B cell (primary cell): ENCODE measurements at regions not wholly inside any gene's neighbourhood (a gene's known extent, or its start where the extent isn't known, plus 50 kb on each side); places are given as distances from the start of the nearest gene placed in this dataset.

ENCODE experiments used
- EZH2 ChIP-seq: IDR thresholded peaks from 2 replicates; pipeline ENCODE4 v1.6.1; 2012; ENCODE audit warnings: borderline replicate concordance, low read depth, mild to moderate bottlenecking, moderate library complexity, low read length; ENCODE audit not compliant: insufficient read depth, poor library complexity, severe bottlenecking
- TF ChIP-seq, protein P1 (sequence below): fragments of 200-600 bp; IDR thresholded peaks from one replicate; pipeline ENCODE4 v1.8.0; 2022; ENCODE audit warnings: antibody characterized with exemption, mild to moderate bottlenecking

GRCh38 chr7:3204526-3204925 lies 96.5 kb upstream of the SDK1 start:
- TF ChIP-seq, protein P1, sequence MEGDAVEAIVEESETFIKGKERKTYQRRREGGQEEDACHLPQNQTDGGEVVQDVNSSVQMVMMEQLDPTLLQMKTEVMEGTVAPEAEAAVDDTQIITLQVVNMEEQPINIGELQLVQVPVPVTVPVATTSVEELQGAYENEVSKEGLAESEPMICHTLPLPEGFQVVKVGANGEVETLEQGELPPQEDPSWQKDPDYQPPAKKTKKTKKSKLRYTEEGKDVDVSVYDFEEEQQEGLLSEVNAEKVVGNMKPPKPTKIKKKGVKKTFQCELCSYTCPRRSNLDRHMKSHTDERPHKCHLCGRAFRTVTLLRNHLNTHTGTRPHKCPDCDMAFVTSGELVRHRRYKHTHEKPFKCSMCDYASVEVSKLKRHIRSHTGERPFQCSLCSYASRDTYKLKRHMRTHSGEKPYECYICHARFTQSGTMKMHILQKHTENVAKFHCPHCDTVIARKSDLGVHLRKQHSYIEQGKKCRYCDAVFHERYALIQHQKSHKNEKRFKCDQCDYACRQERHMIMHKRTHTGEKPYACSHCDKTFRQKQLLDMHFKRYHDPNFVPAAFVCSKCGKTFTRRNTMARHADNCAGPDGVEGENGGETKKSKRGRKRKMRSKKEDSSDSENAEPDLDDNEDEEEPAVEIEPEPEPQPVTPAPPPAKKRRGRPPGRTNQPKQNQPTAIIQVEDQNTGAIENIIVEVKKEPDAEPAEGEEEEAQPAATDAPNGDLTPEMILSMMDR: no peak
- TF ChIP-seq EZH2: no peak
